WI38 (cell line): ENCODE measurements at regions not wholly inside any gene's neighbourhood (a gene's known extent, or its start where the extent isn't known, plus 50 kb on each side); places are given as distances from the start of the nearest gene placed in this dataset.

ENCODE experiments used
- H3K4me3 ChIP-seq: 2 replicates; pipeline ENCODE4 v1.5.1; 2011; ENCODE audit warnings: low read depth, mild to moderate bottlenecking, control low read depth, low read length
- CTCF ChIP-seq: IDR thresholded peaks from 2 replicates; pipeline ENCODE4 v1.5.1; 2012; ENCODE audit warnings: low read depth, mild to moderate bottlenecking, control low read depth, low read length

DNA sequence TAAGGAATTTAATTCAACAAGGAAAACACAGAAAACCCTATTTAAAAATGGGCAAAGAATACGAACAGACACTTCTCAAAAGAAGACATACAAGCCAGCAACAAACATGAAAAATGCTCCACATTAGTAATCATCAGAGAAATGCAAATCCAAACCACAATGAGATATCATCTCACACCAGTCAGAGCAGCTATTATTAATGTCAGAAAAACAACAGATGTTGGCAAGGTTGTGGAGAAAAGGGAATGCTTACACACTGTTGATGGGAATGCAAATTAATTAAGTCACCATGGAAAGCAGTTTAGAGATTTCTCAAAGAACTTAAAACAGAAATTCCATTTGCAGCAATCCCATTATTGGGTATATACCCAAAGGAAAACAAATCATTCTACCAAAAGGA lies 55.2 kb downstream of the GCC1 start:
- no peak for TF ChIP-seq CTCF
- H3K4me3 ChIP-seq, result no peak overlapping the region

DNA sequence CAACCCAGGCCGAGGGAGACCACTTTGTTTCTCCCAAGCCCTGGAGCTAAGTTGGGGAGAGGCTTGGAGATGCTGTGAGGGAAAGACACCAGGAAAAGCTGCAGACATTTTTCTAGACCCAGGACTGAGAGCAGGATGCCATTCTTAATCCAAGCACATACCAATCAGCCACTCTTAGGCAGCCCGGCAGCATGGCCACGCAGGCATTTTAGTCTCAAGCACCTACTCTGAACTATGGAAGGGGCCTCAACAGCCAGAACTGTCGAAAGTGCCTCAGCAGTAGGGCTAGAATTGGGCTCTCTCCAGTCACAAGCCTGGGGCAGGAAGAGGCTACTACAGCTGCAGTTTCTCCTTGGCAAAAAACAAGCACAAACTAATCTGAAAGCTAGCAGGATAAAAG lies 57.8 kb downstream of the GCC1 start:
- H3K4me3 ChIP-seq, result no peak overlapping the region
- TF ChIP-seq CTCF, result no peak

GRCh38 chr7:127525866-127526480 lies 59.4 kb downstream of the GCC1 start:
- no peak overlapping the region for H3K4me3 ChIP-seq
- no peak for TF ChIP-seq CTCF

- TF ChIP-seq CTCF, result no peak
- H3K4me3 ChIP-seq, result no peak overlapping the region
Observed at GRCh38 chr7:127516320-127516719, 69.1 kb downstream of the GCC1 start.

GRCh38 chr7:127514499-127514898 lies 70.9 kb downstream of the GCC1 start:
- peak; percentile 15; the same call in 1 of the 2 replicates for TF ChIP-seq CTCF

GRCh38 chr7:127513311-127513710 lies 72.1 kb downstream of the GCC1 start:
- no peak overlapping the region for H3K4me3 ChIP-seq
- no peak for TF ChIP-seq CTCF

More at GRCh38 chr7:127514499-127514898, 70.9 kb downstream of the GCC1 start:
- H3K4me3 ChIP-seq, result no peak overlapping the region

- no peak overlapping the region for H3K4me3 ChIP-seq
- TF ChIP-seq CTCF, result no peak
Observed at GRCh38 chr7:127512663-127513062, 72.7 kb downstream of the GCC1 start.
